Transverse colon (tissue), 4 donors: ENCODE measurements at regions not wholly inside any gene's neighbourhood (a gene's known extent, or its start where the extent isn't known, plus 50 kb on each side); places are given as distances from the start of the nearest gene placed in this dataset.

Experiments used
- DNase-seq: peaks from one replicate; pipeline ENCODE4 v3.0.0-alpha.2; 2019
- H3K27ac ChIP-seq, 4 donors: fragments of 200-600 bp; sonication (generic); 2 replicates each; pipeline ENCODE4 v1.5.1; 2016 to 2018; ENCODE audit warnings: inconsistent platforms in 4 of 4
- H3K27me3 ChIP-seq: fragments of 200-600 bp; sonication (generic); 2 replicates; pipeline ENCODE4 v1.5.1; 2017; ENCODE audit warnings: inconsistent platforms
- H3K36me3 ChIP-seq, 4 donors: fragments of 200-600 bp; sonication (generic); 2 replicates each; pipeline ENCODE4 v1.5.1; 2017 to 2019; ENCODE audit warnings: inconsistent platforms in 4 of 4
- H3K4me1 ChIP-seq, 4 donors: fragments of 200-600 bp; sonication (generic); 2 replicates each; pipeline ENCODE4 v1.5.1; 2017 to 2020; ENCODE audit warnings: inconsistent platforms in 4 of 4
- H3K4me3 ChIP-seq, 4 donors: fragments of 200-600 bp; sonication (generic); 1 replicate in 1 of 4; 2 replicates in 3 of 4; pipeline versions ENCODE4 v1.5.1 to v1.6.1; 2017 to 2019; ENCODE audit warnings: inconsistent platforms in 4 of 4
- H3K9me3 ChIP-seq, 2 donors: fragments of 200-600 bp; sonication (generic); 2 replicates each; pipeline ENCODE4 v1.5.1; 2017 to 2019; ENCODE audit warnings: inconsistent platforms in 2 of 2
- CTCF ChIP-seq, 5 experiments: fragments of 200-600 bp in 3 of 5; fragments of 450-650 bp in 2 of 5; sonication (generic) in 3 of 5; IDR thresholded peaks; 1 replicate in 2 of 5; 2 replicates in 3 of 5; pipeline ENCODE4 v1.5.1; 2016 to 2017; ENCODE audit warnings: antibody characterized with exemption in 5 of 5, inconsistent platforms in 3 of 5, mild to moderate bottlenecking in 2 of 5, moderate library complexity in 1 of 5
- EP300 ChIP-seq: sonication (generic); formaldehyde crosslinking; IDR thresholded peaks from one replicate; pipeline ENCODE4 v1.6.1; 2017; ENCODE audit warnings: antibody characterized with exemption, low read depth
- POLR2A ChIP-seq: fragments of 450-650 bp; IDR thresholded peaks from one replicate; pipeline ENCODE4 v1.6.1; 2016; ENCODE audit warnings: antibody characterized with exemption, mild to moderate bottlenecking, moderate library complexity
- POLR2AphosphoS5 ChIP-seq, 3 donors: sonication (generic); formaldehyde crosslinking; IDR thresholded peaks; one replicate each; pipeline ENCODE4 v1.6.1; 2016; ENCODE audit warnings: antibody characterized with exemption in 3 of 3
- WGBS, 2 donors: methylation state at CpG; one replicate each; pipeline ENCODE4 v1.1.5; 2018; ENCODE audit warnings: low coverage in 1 of 2; 5-methylcytosine and 5-hydroxymethylcytosine counted together
- in situ Hi-C, 4 donors: fragments of 200-750 bp; cut with MboI; loops; one replicate each; pipeline versions ENCODE4 v1.15.0 to v1.15.1; 2017; ENCODE audit warnings: low sequenced_read_pairs in 3 of 4, low pct_ligation_motif_present in 1 of 4, low pct_unique_long_range_greater_than_20kb in 1 of 4
- intact Hi-C: fragments of 100-400 bp; cut with DNase I; formaldehyde crosslinking; loops from one replicate; pipeline ENCODE4 v1.15.1; 2023; ENCODE audit warnings: low total_unique reads

GRCh38 chr18:1624612-1625011 lies 719.9 kb downstream of the ADCYAP1 start:
- H3K27me3 ChIP-seq = no peaks in the 10 kb centered on the region
- no peaks in the 10 kb centered on the region for H3K4me1 ChIP-seq
- H3K27ac ChIP-seq = no peak overlapping the region
- H3K36me3 ChIP-seq = no peaks in the 10 kb centered on the region
- 64 to 68% methylated on average over 2 of the region's 2 CpGs for WGBS, 2 donors
- TF ChIP-seq POLR2AphosphoS5 (IDR thresholded peaks at IDR 0.05) (no peak), EP300 (no peak), POLR2A (no peak), CTCF (IDR thresholded peaks at IDR 0.05) (no peak)
- intact Hi-C loops (no loop called here), in situ Hi-C loops (no loop called here)
- H3K9me3 ChIP-seq = no peaks in the 10 kb centered on the region
- no peak overlapping the region for H3K4me3 ChIP-seq
- DNase-seq = no peak

GRCh38 chr18:1627494-1627893 lies 722.8 kb downstream of the ADCYAP1 start:
- WGBS, 2 donors = 35 to 53% methylated on average over 1 of the region's 1 CpG
- TF ChIP-seq EP300 = no peak
- no peak for TF ChIP-seq CTCF (IDR thresholded peaks at IDR 0.05)
- no peak for TF ChIP-seq POLR2A
- TF ChIP-seq POLR2AphosphoS5 (IDR thresholded peaks at IDR 0.05) = no peak
- Histone ChIP-seq H3K36me3 (no peaks in the 10 kb centered on the region), H3K4me1 (no peaks in the 10 kb centered on the region), H3K27ac (no peak overlapping the region), H3K4me3 (no peak overlapping the region), H3K27me3 (no peaks in the 10 kb centered on the region), H3K9me3 (peaks cover 0 to 5% of the 10 kb centered on the region in 2 donors)
- in situ Hi-C loops (no loop called here), intact Hi-C loops (no loop called here)
- DNase-seq = no peak

GRCh38 chr18:1648712-1649111 lies 744.0 kb downstream of the ADCYAP1 start:
- intact Hi-C loops (no loop called here), in situ Hi-C loops (no loop called here)
- no peaks in the 10 kb centered on the region for H3K9me3 ChIP-seq
- no peaks in the 10 kb centered on the region for H3K4me1 ChIP-seq
- TF ChIP-seq POLR2A = no peak
- TF ChIP-seq EP300 = no peak
- no peak for TF ChIP-seq POLR2AphosphoS5 (IDR thresholded peaks at IDR 0.05)
- TF ChIP-seq CTCF (IDR thresholded peaks at IDR 0.05) = no peak
- H3K36me3 ChIP-seq = no peaks in the 10 kb centered on the region
- H3K4me3 ChIP-seq = no peak overlapping the region
- H3K27ac ChIP-seq = no peak overlapping the region
- WGBS, 2 donors = 29 to 51% methylated on average over 2 of the region's 2 CpGs
- H3K27me3 ChIP-seq = no peaks in the 10 kb centered on the region
- DNase-seq = no peak

GRCh38 chr18:1652018-1652417 lies 747.3 kb downstream of the ADCYAP1 start:
- TF ChIP-seq POLR2AphosphoS5 (IDR thresholded peaks at IDR 0.05) (no peak), CTCF (IDR thresholded peaks at IDR 0.05) (no peak), EP300 (no peak), POLR2A (no peak)
- in situ Hi-C loops = no loop called here

More at GRCh38 chr18:1652018-1652417, 747.3 kb downstream of the ADCYAP1 start:
- 74 to 90% methylated on average over 2 of the region's 2 CpGs for WGBS, 2 donors
- no peak for DNase-seq
- Histone ChIP-seq H3K9me3 (no peaks in the 10 kb centered on the region), H3K4me3 (no peak overlapping the region), H3K27me3 (no peaks in the 10 kb centered on the region), H3K4me1 (no peaks in the 10 kb centered on the region), H3K27ac (no peak overlapping the region), H3K36me3 (no peaks in the 10 kb centered on the region)
- intact Hi-C loops = no loop called here
